ENCODE measurements at regions not wholly inside any gene's neighbourhood (a gene's known extent, or its start where the extent isn't known, plus 50 kb on each side); places are given as distances from the start of the nearest gene placed in this dataset.

GRCh38 chr6:91669871-91670268 is 1083.0 kb upstream of the MAP3K7 start:
- Histone ChIP-seq H2BK15ac (ENCODE audit: low read depth, low read length) (no peak overlapping the region), H2BK20ac (ENCODE audit: low read depth, low read length, poor library complexity, severe bottlenecking) (no peak overlapping the region), H2BK120ac (ENCODE audit: low read depth, low read length, poor library complexity, severe bottlenecking) (no peak overlapping the region), H3K79me2 (ENCODE audit: insufficient read depth, low read length) (no peaks in the 10 kb centered on the region), H3K56ac (ENCODE audit: insufficient read length, low read depth, low read length) (no peak overlapping the region), H3K23me2 (ENCODE audit: insufficient read length, low read depth, low read length, poor library complexity, severe bottlenecking) (no peaks in the 10 kb centered on the region), H2AK5ac (ENCODE audit: insufficient read length, low read length) (no peak overlapping the region), H2BK12ac (ENCODE audit: insufficient read length, low read depth, low read length) (no peak overlapping the region), H3K4ac (ENCODE audit: low read depth, low read length) (no peak overlapping the region), H4K8ac (replicated peaks; ENCODE audit: insufficient read length, low read depth, low read length) (no peak overlapping the region), H2BK5ac (ENCODE audit: insufficient read length, low read length) (no peak overlapping the region), H4K91ac (ENCODE audit: insufficient read length, low read depth, low read length) (no peak overlapping the region), H3K79me1 (ENCODE audit: insufficient read depth, low read depth, low read length, poor library complexity, severe bottlenecking) (no peaks in the 10 kb centered on the region), H3K9ac (ENCODE audit: extremely low read depth, insufficient read length, low read length) (no peak overlapping the region), H4K5ac (ENCODE audit: insufficient read length, low read depth, low read length) (no peak overlapping the region), H3K27ac (ENCODE audit: insufficient read length, low read depth, low read length) (no peak overlapping the region), H3T11ph (ENCODE audit: low read length) (no peak overlapping the region), H3K23ac (ENCODE audit: insufficient read length, low read depth, low read length) (no peak overlapping the region), H2AFZ (ENCODE audit: low read length) (no peak overlapping the region), H3K4me2 (ENCODE audit: insufficient read depth, insufficient read length, low read length) (no peak overlapping the region), H3K4me1 (ENCODE audit: insufficient read depth, low read length) (no peaks in the 10 kb centered on the region), H3K14ac (ENCODE audit: insufficient read depth, low read length) (no peak overlapping the region), H3K27me3 (ENCODE audit: insufficient read depth, low read length) (no peaks in the 10 kb centered on the region), H4K20me1 (ENCODE audit: control insufficient read depth, insufficient read depth, insufficient read length) (no peaks in the 10 kb centered on the region), H3K18ac (ENCODE audit: insufficient read length, low read depth, low read length) (no peak overlapping the region), H3K9me3 (ENCODE audit: control insufficient read depth, low read depth, low read length) (no peaks in the 10 kb centered on the region)
- peak overlapping the region in 2 of 3 experiments; percentile 14 to 56; a peak in 2 of 7 replicates for H3K27ac Mint-ChIP-seq
- H3K4me1 Mint-ChIP-seq: peaks cover 0 to 3% of the 10 kb centered on the region in 2 experiments; a peak in 1 of 4 replicates
- TF ChIP-seq CTCF (conservative IDR thresholded peaks at IDR 0.05): no peak
- H3K27me3 Mint-ChIP-seq (ENCODE audit: low read depth): no peaks in the 10 kb centered on the region
- H3K4me3 Mint-ChIP-seq: no peak overlapping the region
- H3K36me3 Mint-ChIP-seq (ENCODE audit: insufficient read depth in 1 of 3, low read depth in 3 of 3): peaks cover 0 to under 1% (median 0%) of the 10 kb centered on the region in 3 experiments; a peak in 1 of 7 replicates
- no peaks in the 10 kb centered on the region for H3K9me3 Mint-ChIP-seq
- no CpG with 5 or more reads among the region's 3 CpGs for WGBS (ENCODE audit: extremely low coverage, insufficient read length, low lambda C conversion rate)
- DNase-seq: no peak

All from H9 (cell line).